ENCODE measurements at regions not wholly inside any gene's neighbourhood (a gene's known extent, or its start where the extent isn't known, plus 50 kb on each side); places are given as distances from the start of the nearest gene placed in this dataset.

- no peak for TF ChIP-seq CTCF (conservative IDR thresholded peaks at IDR 0.05; ENCODE audit: low read length)
- TF ChIP-seq EZH2phosphoT487 (IDR thresholded peaks at IDR 0.05; ENCODE audit: borderline replicate concordance, low read depth, low read length), result no peak
Observed at GRCh38 chr13:111431206-111431605, 110.8 kb downstream of the TEX29 start.
